Keratinocyte (primary cell): ENCODE measurements at regions not wholly inside any gene's neighbourhood (a gene's known extent, or its start where the extent isn't known, plus 50 kb on each side); places are given as distances from the start of the nearest gene placed in this dataset.

Experiments used
- DNase-seq: peaks from one replicate; pipeline ENCODE4 v3.0.0-alpha.2; 2011; ENCODE audit warnings: low read depth, missing footprints, low spot score
- FAIRE-seq: peaks from 2 replicates; lab custom pipeline; 2011; peaks lifted over from hg19 to GRCh38; lab: Jason Lieb, UNC
- H2AFZ ChIP-seq: 2 replicates; pipeline ENCODE4 v1.6.0; 2012; ENCODE audit warnings: low read length, control low read depth, inconsistent platforms; ENCODE audit not compliant: control insufficient read depth
- H3K27ac ChIP-seq: 2 replicates; pipeline ENCODE4 v1.5.1; 2011; ENCODE audit warnings: low read length; ENCODE audit not compliant: control insufficient read depth, insufficient read depth
- H3K27me3 ChIP-seq: 3 replicates; pipeline ENCODE4 v1.6.0; 2011; ENCODE audit warnings: low read length; ENCODE audit not compliant: control insufficient read depth, insufficient read depth; ENCODE audit errors: extremely low read depth
- H3K36me3 ChIP-seq, 2 experiments: 2 replicates in 1 of 2; 3 replicates in 1 of 2; pipeline ENCODE4 v1.5.1; 2011; ENCODE audit warnings: low read length in 2 of 2, mild to moderate bottlenecking in 1 of 2; ENCODE audit not compliant: control insufficient read depth in 2 of 2, insufficient read depth in 2 of 2; ENCODE audit errors: extremely low read depth in 1 of 2
- H3K4me1 ChIP-seq: 3 replicates; pipeline ENCODE4 v1.5.1; 2011; ENCODE audit warnings: low read length; ENCODE audit not compliant: control insufficient read depth, insufficient read depth; ENCODE audit errors: extremely low read depth
- H3K4me2 ChIP-seq: 3 replicates; pipeline ENCODE4 v1.6.0; 2011; ENCODE audit warnings: low read depth, low read length; ENCODE audit not compliant: control insufficient read depth, insufficient read depth; ENCODE audit errors: extremely low read depth
- H3K4me3 ChIP-seq, 3 experiments: fragments of 200-600 bp in 1 of 3; sonication (generic) in 1 of 3; 2 replicates in 2 of 3; 3 replicates in 1 of 3; pipeline ENCODE4 v1.5.1; 2011 to 2016; ENCODE audit warnings: low read length in 3 of 3, mild to moderate bottlenecking in 3 of 3, control low read depth in 2 of 3, inconsistent platforms in 1 of 3, low read depth in 1 of 3, mixed read lengths in 1 of 3, mixed run types in 1 of 3, moderate library complexity in 1 of 3; ENCODE audit not compliant: control insufficient read depth in 2 of 3, insufficient read depth in 2 of 3; ENCODE audit errors: extremely low read depth in 1 of 3
- H3K79me2 ChIP-seq: 2 replicates; pipeline ENCODE4 v1.6.0; 2012; ENCODE audit warnings: low read length; ENCODE audit not compliant: control insufficient read depth, insufficient read depth
- H3K9ac ChIP-seq: 3 replicates; pipeline ENCODE4 v1.6.0; 2011; ENCODE audit warnings: low read length; ENCODE audit not compliant: control insufficient read depth, insufficient read depth; ENCODE audit errors: extremely low read depth
- H3K9me1 ChIP-seq: 3 replicates; pipeline ENCODE4 v1.6.0; 2011; ENCODE audit warnings: low read length; ENCODE audit not compliant: control insufficient read depth, insufficient read depth; ENCODE audit errors: extremely low read depth
- H3K9me3 ChIP-seq: 2 replicates; pipeline ENCODE4 v1.5.1; 2012; ENCODE audit warnings: low read depth, low read length; ENCODE audit not compliant: control insufficient read depth
- H4K20me1 ChIP-seq: 3 replicates; pipeline ENCODE4 v1.6.0; 2011; ENCODE audit warnings: low read length; ENCODE audit not compliant: control insufficient read depth, insufficient read depth; ENCODE audit errors: extremely low read depth
- CTCF ChIP-seq, 3 experiments: IDR thresholded peaks in 1 of 3; conservative IDR thresholded peaks in 1 of 3; optimal IDR thresholded peaks in 1 of 3; 2 replicates in 2 of 3; 3 replicates in 1 of 3; pipeline versions ENCODE3 to v1.5.1; 2011; ENCODE audit warnings: low read length in 3 of 3, mild to moderate bottlenecking in 3 of 3, moderate library complexity in 2 of 3, control low read depth in 1 of 3, inconsistent platforms in 1 of 3; ENCODE audit not compliant: insufficient read depth in 2 of 3; ENCODE audit errors: extremely low read depth in 1 of 3
- EZH2 ChIP-seq: IDR thresholded peaks from one replicate; pipeline ENCODE4 v1.6.1; 2012; ENCODE audit warnings: inconsistent platforms, mild to moderate bottlenecking, low read length, moderate library complexity
- dilution Hi-C: fragments of 300-500 bp; cut with MboI; formaldehyde crosslinking; loops from one replicate; pipeline ENCODE4 v1.7.0; 2020; ENCODE audit warnings: low sequenced_read_pairs; ENCODE audit not compliant: extremely low pct_ligation_motif_present

GRCh38 chr22:49535126-49535525 is 292.5 kb downstream of the BRD1 start:
- no peak for DNase-seq
- TF ChIP-seq EZH2: no peak
- TF ChIP-seq CTCF (optimal IDR thresholded peaks at IDR 0.05 in 1 of 3, IDR thresholded peaks at IDR 0.05 in 1 of 3, conservative IDR thresholded peaks at IDR 0.05 in 1 of 3; ENCODE audit: extremely low read depth in 1 of 3, insufficient read depth in 2 of 3, low read length in 3 of 3): no peak
- Histone ChIP-seq H3K79me2 (no peaks in the 10 kb centered on the region), H4K20me1 (no peaks in the 10 kb centered on the region), H2AFZ (no peak overlapping the region), H3K9me3 (peaks cover 6% of the 10 kb centered on the region), H3K9me1 (no peaks in the 10 kb centered on the region), H3K27ac (no peak overlapping the region), H3K4me2 (no peak overlapping the region), H3K4me3 (no peak overlapping the region), H3K4me1 (no peaks in the 10 kb centered on the region), H3K9ac (no peak overlapping the region), H3K27me3 (no peaks in the 10 kb centered on the region), H3K36me3 (no peaks in the 10 kb centered on the region)
- dilution Hi-C loops: no loop called here
- no peak for FAIRE-seq

GRCh38 chr22:49534386-49534785 is 293.3 kb downstream of the BRD1 start:
- dilution Hi-C loops: no loop called here
- no peak overlapping the region for H3K27ac ChIP-seq
- H3K9me3 ChIP-seq: peaks cover 6% of the 10 kb centered on the region

More at GRCh38 chr22:49534386-49534785, 293.3 kb downstream of the BRD1 start:
- TF ChIP-seq EZH2 (no peak), CTCF (optimal IDR thresholded peaks at IDR 0.05 in 1 of 3, IDR thresholded peaks at IDR 0.05 in 1 of 3, conservative IDR thresholded peaks at IDR 0.05 in 1 of 3; ENCODE audit: extremely low read depth in 1 of 3, insufficient read depth in 2 of 3, low read length in 3 of 3) (no peak)
- Histone ChIP-seq H3K9me1 (no peaks in the 10 kb centered on the region), H3K9ac (no peak overlapping the region), H4K20me1 (no peaks in the 10 kb centered on the region), H3K4me3 (no peak overlapping the region), H2AFZ (no peak overlapping the region), H3K4me1 (no peaks in the 10 kb centered on the region), H3K4me2 (no peak overlapping the region), H3K27me3 (no peaks in the 10 kb centered on the region), H3K36me3 (no peaks in the 10 kb centered on the region), H3K79me2 (no peaks in the 10 kb centered on the region)
- no peak for DNase-seq
- no peak for FAIRE-seq
